ENCODE measurements at regions not wholly inside any gene's neighbourhood (a gene's known extent, or its start where the extent isn't known, plus 50 kb on each side); places are given as distances from the start of the nearest gene placed in this dataset.

DNA sequence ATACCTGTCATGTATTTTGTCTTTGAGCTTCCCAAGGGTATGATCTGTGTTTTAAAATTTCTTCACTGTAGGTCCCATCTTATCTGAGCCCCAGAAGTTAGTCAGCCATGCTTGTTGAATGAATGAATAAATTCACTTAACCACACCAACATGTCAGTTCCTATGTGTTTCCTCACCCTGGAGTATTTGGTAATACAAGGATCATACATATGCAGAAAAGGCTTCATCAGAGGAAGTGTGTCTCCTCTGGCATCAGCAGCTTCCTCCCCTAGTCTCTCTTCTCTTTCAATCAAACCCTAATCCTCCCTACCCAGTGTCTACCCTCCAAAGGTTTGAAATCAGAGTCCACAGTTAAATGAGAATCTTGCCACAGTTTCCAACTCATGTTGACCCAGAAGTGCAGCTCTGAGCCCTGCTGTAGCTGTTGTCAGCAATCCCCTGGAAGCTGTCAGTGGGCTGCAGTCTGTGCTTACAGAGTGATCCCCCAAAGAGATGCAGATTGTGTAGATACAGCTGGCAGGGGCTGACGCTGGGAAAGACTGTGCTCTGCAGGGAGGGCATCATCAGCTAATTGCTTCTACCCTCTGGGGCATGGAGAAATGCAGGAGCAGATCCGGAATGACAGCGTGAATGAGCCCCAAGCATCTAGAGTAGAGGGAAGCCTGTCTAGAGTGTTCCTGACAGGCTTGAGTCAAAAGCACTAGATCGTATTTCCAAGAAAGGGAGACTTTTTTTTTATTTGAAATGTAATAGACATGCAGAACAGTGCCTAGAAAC, 105.0 kb upstream of the WDR11 start:
- H3K4me3 ChIP-seq (ENCODE audit: low read depth, low read length) = no peak overlapping the region
- no peak for DNase-seq (ENCODE audit: low read depth)
- no peak for TF ChIP-seq CTCF (IDR thresholded peaks at IDR 0.05; ENCODE audit: insufficient read depth, low read length)

DNA sequence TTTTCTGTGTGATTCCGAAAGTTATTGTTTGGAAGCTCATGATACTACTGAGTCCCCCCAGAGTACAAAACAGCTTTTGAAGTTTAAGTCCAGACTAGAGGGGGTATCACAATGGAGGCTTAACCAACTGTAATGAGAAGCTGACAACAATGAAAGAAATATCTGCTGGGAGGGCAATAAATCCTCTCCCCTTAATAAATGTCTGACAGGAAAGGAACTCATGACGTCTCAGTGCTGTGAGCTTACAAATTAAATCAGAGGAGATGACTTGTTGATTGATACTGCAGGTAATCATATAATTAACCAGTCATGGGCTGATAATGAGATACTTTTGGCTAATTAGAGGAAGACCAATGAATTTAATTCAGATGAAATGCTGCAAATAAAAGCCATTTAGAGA, 102.6 kb upstream of the WDR11 start:
- no peak overlapping the region for H3K4me3 ChIP-seq (ENCODE audit: low read depth, low read length)
- no peak for DNase-seq (ENCODE audit: low read depth)
- no peak for TF ChIP-seq CTCF (IDR thresholded peaks at IDR 0.05; ENCODE audit: insufficient read depth, low read length)

- DNase-seq (ENCODE audit: low read depth) = no peak
- no peak for TF ChIP-seq CTCF (IDR thresholded peaks at IDR 0.05; ENCODE audit: insufficient read depth, low read length)
- H3K4me3 ChIP-seq (ENCODE audit: low read depth, low read length) = no peak overlapping the region
These were observed 102.1 kb upstream of the WDR11 start for GRCh38 chr10:120749072-120749471.

DNA sequence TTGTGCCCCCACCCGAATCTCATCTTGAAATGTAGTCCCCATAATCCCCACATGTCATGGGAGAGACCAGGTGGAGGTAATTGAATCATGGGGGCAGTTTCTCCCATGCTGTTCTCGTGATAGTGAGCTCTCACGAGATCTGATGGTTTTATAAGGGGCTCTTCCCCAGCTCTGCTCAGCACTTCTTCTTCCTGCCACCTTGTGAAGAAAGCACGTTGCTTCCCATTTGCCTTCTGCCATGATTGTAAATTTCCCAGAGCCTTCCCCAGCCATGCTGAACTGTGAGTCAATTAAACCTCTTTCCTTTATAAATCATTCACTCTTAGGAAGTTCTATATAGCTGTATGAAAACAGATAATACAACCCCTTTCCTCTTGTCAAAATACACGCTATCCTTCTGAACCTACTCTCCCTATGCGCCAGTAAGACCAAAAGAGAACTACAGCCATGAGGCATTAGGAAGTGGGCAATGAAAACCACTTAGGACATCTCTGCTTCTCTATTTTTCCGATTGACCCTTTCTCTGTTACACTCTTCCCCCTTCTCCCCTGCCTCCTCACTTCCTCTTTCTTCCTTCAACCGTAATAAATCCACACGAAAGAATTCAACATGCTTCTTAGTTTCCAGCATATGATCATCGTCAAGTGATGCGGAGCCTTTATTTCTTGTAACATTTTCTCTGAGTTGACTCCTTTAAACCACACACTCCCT, 101.2 kb upstream of the WDR11 start:
- no peak overlapping the region for H3K4me3 ChIP-seq (ENCODE audit: low read depth, low read length)
- DNase-seq (ENCODE audit: low read depth) = no peak
- no peak for TF ChIP-seq CTCF (IDR thresholded peaks at IDR 0.05; ENCODE audit: insufficient read depth, low read length)

- no peak for DNase-seq (ENCODE audit: low read depth)
- H3K4me3 ChIP-seq (ENCODE audit: low read depth, low read length) = no peak overlapping the region
- no peak for TF ChIP-seq CTCF (IDR thresholded peaks at IDR 0.05; ENCODE audit: insufficient read depth, low read length)
These were observed 95.4 kb upstream of the WDR11 start for GRCh38 chr10:120755771-120756170.

- DNase-seq (ENCODE audit: low read depth) = no peak
- H3K4me3 ChIP-seq (ENCODE audit: low read depth, low read length) = no peak overlapping the region
- no peak for TF ChIP-seq CTCF (IDR thresholded peaks at IDR 0.05; ENCODE audit: insufficient read depth, low read length)
These were observed 90.9 kb upstream of the WDR11 start for GRCh38 chr10:120760253-120760652.

Data from fibroblast of the aortic adventitia (primary cell).